Psoas muscle (tissue), 7 donors: ENCODE measurements at regions not wholly inside any gene's neighbourhood (a gene's known extent, or its start where the extent isn't known, plus 50 kb on each side); places are given as distances from the start of the nearest gene placed in this dataset.

Experiments used
- ATAC-seq, 4 donors: fragments of 200-7000 bp; cut with Tn5 transposase; one replicate each; pipeline ENCODE4 v1.9.1; 2020; ENCODE audit warnings: moderate library complexity in 3 of 4, mild to moderate bottlenecking in 2 of 4
- DNase-seq, 2 donors: peaks; one replicate each; pipeline ENCODE4 v3.0.0-alpha.2; 2020
- H3K27ac ChIP-seq: fragments of 200-600 bp; one replicate; pipeline ENCODE4 v1.8.0; 2022
- H3K27me3 ChIP-seq, 3 donors: fragments of 200-600 bp in 1 of 3; one replicate each; pipeline versions ENCODE4 v1.6.1 to v1.8.0; 2013 to 2022; ENCODE audit warnings: low read length in 2 of 3, mild to moderate bottlenecking in 2 of 3, moderate library complexity in 1 of 3; ENCODE audit not compliant: insufficient read depth in 3 of 3
- H3K36me3 ChIP-seq, 2 donors: fragments of 200-600 bp in 1 of 2; one replicate each; pipeline versions ENCODE4 v1.6.1 to v1.8.0; 2013 to 2022; ENCODE audit warnings: low read depth in 1 of 2, mild to moderate bottlenecking in 1 of 2, moderate library complexity in 1 of 2; ENCODE audit not compliant: insufficient read depth in 1 of 2
- H3K4me1 ChIP-seq: fragments of 200-600 bp; one replicate; pipeline ENCODE4 v1.8.0; 2022
- H3K4me3 ChIP-seq: fragments of 200-600 bp; one replicate; pipeline ENCODE4 v1.8.0; 2022; ENCODE audit warnings: mild to moderate bottlenecking
- H3K9me3 ChIP-seq: fragments of 200-600 bp; one replicate; pipeline ENCODE4 v1.8.0; 2022
- CTCF ChIP-seq: fragments of 200-600 bp; IDR thresholded peaks from one replicate; pipeline ENCODE4 v1.8.0; 2022; ENCODE audit warnings: antibody characterized with exemption
- WGBS, 3 donors: extraction: QIAGEN DNeasy Blood & Tissue Kit; methylation state at CpG; one replicate each; pipeline versions ENCODE4 v1.1.6 to v1.1.7; 2013; 5-methylcytosine and 5-hydroxymethylcytosine counted together
- intact Hi-C, 2 donors: fragments of 100-400 bp; cut with DNase I; formaldehyde crosslinking; loops; one replicate each; pipeline versions ENCODE4 v1.11.0 to v1.14.2; 2022
- donor health status: healthy with polysubstance abuse.
- donor health status: DM: no; HTN: no; CAD: no; lungs with moderate emphysema.
- donor health status: Bipolar disorder and iron deficiency.
- donor health status: healthy.
- donor health status: DM: yes; HTN: yes; CAD: no.
- donor health status: DM: no; HTN: no; CAD: no.
- donor health status: DM: yes; HTN: yes; CAD: no.

- intact Hi-C loops: no loop called here
These were observed 50.3 kb upstream of the CHST15 start for GRCh38 chr10:124143721-124144120.

More at GRCh38 chr10:124143721-124144120, 50.3 kb upstream of the CHST15 start:
- ATAC-seq (no peak), DNase-seq (no peak)
- TF ChIP-seq CTCF: no peak
- peaks cover 5% of the 10 kb centered on the region for H3K9me3 ChIP-seq
- no peaks in the 10 kb centered on the region for H3K27me3 ChIP-seq
- no peaks in the 10 kb centered on the region for H3K36me3 ChIP-seq
- H3K27ac ChIP-seq: no peak overlapping the region
- no peak overlapping the region for H3K4me3 ChIP-seq
- peaks cover 5% of the 10 kb centered on the region for H3K4me1 ChIP-seq
- 72 to 85% (median 79%) methylated on average over 6 of the region's 6 CpGs for WGBS, 3 donors
